Stimulated activated naive CD8-positive, alpha-beta T cell treated with anti-CD3 and anti-CD28 coated beads, Interleukin-15, Interleukin-2, amounts not matched to agents 100 U/mL and 50 U/mL, for 24 hours (primary cell): ENCODE measurements at regions not wholly inside any gene's neighbourhood (a gene's known extent, or its start where the extent isn't known, plus 50 kb on each side); places are given as distances from the start of the nearest gene placed in this dataset.

ENCODE experiments used
- ATAC-seq: fragments of 150-1000 bp; cut with Tn5 transposase; one replicate; pipeline ENCODE4 v1.10.0; 2021
- DNase-seq: peaks from one replicate; pipeline ENCODE4 v3.0.0; 2021

GRCh38 chr13:44255771-44256364 is 117.8 kb upstream of the SERP2 start:
- no peak for ATAC-seq
- no peak for DNase-seq

GRCh38 chr13:44257796-44258195 is 115.8 kb upstream of the SERP2 start:
- DNase-seq (no peak), ATAC-seq (no peak)

- ATAC-seq (peak; percentile 85), DNase-seq (peak; percentile 78)
Observed at GRCh38 chr13:44259045-44260027, 114.3 kb upstream of the SERP2 start.

- DNase-seq, result no peak
- ATAC-seq, result no peak
Observed at GRCh38 chr13:44260336-44260735, 113.3 kb upstream of the SERP2 start.

GRCh38 chr13:44263751-44264620 is 109.6 kb upstream of the SERP2 start:
- DNase-seq (no peak), ATAC-seq (no peak)

GRCh38 chr13:44266305-44266704 is 107.3 kb upstream of the SERP2 start:
- DNase-seq (no peak), ATAC-seq (no peak)

GRCh38 chr13:44266772-44267171 is 106.9 kb upstream of the SERP2 start:
- ATAC-seq (no peak), DNase-seq (no peak)

GRCh38 chr13:44267203-44267602 is 106.4 kb upstream of the SERP2 start:
- ATAC-seq (no peak), DNase-seq (no peak)

- DNase-seq (no peak), ATAC-seq (no peak)
Observed at GRCh38 chr13:44267980-44268379, 105.6 kb upstream of the SERP2 start.

GRCh38 chr13:44268980-44269379 is 104.6 kb upstream of the SERP2 start:
- no peak for ATAC-seq
- DNase-seq, result no peak

- no peak for ATAC-seq
- DNase-seq, result no peak
Observed at GRCh38 chr13:44270150-44270549, 103.5 kb upstream of the SERP2 start.

GRCh38 chr13:44271031-44271455 is 102.6 kb upstream of the SERP2 start:
- no peak for ATAC-seq
- no peak for DNase-seq

GRCh38 chr13:44271473-44271872 is 102.2 kb upstream of the SERP2 start:
- ATAC-seq, result no peak
- no peak for DNase-seq

- ATAC-seq (no peak), DNase-seq (no peak)
Observed at GRCh38 chr13:44271915-44272341, 101.7 kb upstream of the SERP2 start.

- ATAC-seq, result no peak
- DNase-seq, result no peak
Observed at GRCh38 chr13:44272692-44273091, 100.9 kb upstream of the SERP2 start.

- DNase-seq, result no peak
- no peak for ATAC-seq
Observed at GRCh38 chr13:44273216-44273615, 100.4 kb upstream of the SERP2 start.

GRCh38 chr13:44273991-44274770 is 99.4 kb upstream of the SERP2 start:
- peak; percentile 19 for DNase-seq
- ATAC-seq, result peak; percentile 85

- peak; percentile 22 for DNase-seq
Observed at GRCh38 chr13:44274771-44275205, 98.8 kb upstream of the SERP2 start.

GRCh38 chr13:44275381-44275780 is 98.2 kb upstream of the SERP2 start:
- no peak for ATAC-seq

More at GRCh38 chr13:44274771-44275205, 98.8 kb upstream of the SERP2 start:
- peak; percentile 38 for ATAC-seq

GRCh38 chr13:44276061-44276460 is 97.6 kb upstream of the SERP2 start:
- DNase-seq (no peak), ATAC-seq (no peak)

More at GRCh38 chr13:44275381-44275780, 98.2 kb upstream of the SERP2 start:
- no peak for DNase-seq

- ATAC-seq, result no peak
Observed at GRCh38 chr13:44277459-44277858, 96.2 kb upstream of the SERP2 start.

More at GRCh38 chr13:44277459-44277858, 96.2 kb upstream of the SERP2 start:
- no peak for DNase-seq
